ENCODE measurements at regions not wholly inside any gene's neighbourhood (a gene's known extent, or its start where the extent isn't known, plus 50 kb on each side); places are given as distances from the start of the nearest gene placed in this dataset.

DNA sequence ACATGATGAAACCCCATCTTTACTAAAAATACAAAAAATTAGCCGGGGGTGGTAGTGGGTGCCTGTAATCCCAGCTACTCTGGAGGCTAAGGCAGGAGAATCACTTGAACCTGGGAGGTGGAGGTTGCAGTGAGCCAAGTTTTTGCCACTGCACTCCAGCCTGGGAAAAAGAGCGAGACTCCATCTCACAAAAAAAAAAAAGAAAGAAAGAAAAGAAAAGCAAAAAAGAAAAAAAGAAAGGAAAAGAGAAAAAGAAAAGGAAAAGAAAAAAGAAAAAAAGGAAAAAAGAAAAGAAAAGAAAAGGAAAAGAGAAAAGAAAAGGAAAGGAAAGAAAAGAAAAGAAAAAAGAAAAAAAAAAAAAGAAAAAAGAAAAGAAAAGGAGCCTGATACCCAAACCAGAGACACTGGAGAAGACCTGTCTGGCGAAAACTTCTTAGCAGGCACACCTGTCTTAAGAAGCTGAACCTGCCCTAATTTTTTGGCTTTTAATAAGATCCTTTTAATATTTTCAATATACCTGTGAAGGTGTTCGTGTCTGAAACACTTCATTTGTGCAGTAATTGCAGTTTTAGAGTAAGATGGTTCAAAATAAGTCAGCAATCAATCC is 164.7 kb upstream of the IRX2 start:
- TF ChIP-seq POLR2AphosphoS5 (IDR thresholded peaks at IDR 0.05; ENCODE audit: low read depth, low read length) = no peak
- TF ChIP-seq FOSL1 (IDR thresholded peaks at IDR 0.05; ENCODE audit: low read depth) = no peak
- no peak for TF ChIP-seq TCF7L2 (IDR thresholded peaks at IDR 0.05; ENCODE audit: borderline replicate concordance, extremely low read depth, insufficient read depth, insufficient read length)
- TF ChIP-seq, protein P1, sequence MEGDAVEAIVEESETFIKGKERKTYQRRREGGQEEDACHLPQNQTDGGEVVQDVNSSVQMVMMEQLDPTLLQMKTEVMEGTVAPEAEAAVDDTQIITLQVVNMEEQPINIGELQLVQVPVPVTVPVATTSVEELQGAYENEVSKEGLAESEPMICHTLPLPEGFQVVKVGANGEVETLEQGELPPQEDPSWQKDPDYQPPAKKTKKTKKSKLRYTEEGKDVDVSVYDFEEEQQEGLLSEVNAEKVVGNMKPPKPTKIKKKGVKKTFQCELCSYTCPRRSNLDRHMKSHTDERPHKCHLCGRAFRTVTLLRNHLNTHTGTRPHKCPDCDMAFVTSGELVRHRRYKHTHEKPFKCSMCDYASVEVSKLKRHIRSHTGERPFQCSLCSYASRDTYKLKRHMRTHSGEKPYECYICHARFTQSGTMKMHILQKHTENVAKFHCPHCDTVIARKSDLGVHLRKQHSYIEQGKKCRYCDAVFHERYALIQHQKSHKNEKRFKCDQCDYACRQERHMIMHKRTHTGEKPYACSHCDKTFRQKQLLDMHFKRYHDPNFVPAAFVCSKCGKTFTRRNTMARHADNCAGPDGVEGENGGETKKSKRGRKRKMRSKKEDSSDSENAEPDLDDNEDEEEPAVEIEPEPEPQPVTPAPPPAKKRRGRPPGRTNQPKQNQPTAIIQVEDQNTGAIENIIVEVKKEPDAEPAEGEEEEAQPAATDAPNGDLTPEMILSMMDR (IDR thresholded peaks at IDR 0.05 in 2 of 3, conservative IDR thresholded peaks at IDR 0.05 in 1 of 3; ENCODE audit: borderline replicate concordance in 1 of 3, insufficient read depth in 1 of 3, low read depth in 2 of 3, low read length in 2 of 3) = no peak
- TF ChIP-seq EZH2 (IDR thresholded peaks at IDR 0.05) = no peak
- TF ChIP-seq, protein P2, sequence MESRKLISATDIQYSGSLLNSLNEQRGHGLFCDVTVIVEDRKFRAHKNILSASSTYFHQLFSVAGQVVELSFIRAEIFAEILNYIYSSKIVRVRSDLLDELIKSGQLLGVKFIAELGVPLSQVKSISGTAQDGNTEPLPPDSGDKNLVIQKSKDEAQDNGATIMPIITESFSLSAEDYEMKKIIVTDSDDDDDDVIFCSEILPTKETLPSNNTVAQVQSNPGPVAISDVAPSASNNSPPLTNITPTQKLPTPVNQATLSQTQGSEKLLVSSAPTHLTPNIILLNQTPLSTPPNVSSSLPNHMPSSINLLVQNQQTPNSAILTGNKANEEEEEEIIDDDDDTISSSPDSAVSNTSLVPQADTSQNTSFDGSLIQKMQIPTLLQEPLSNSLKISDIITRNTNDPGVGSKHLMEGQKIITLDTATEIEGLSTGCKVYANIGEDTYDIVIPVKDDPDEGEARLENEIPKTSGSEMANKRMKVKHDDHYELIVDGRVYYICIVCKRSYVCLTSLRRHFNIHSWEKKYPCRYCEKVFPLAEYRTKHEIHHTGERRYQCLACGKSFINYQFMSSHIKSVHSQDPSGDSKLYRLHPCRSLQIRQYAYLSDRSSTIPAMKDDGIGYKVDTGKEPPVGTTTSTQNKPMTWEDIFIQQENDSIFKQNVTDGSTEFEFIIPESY (IDR thresholded peaks at IDR 0.05; ENCODE audit: extremely low read depth, insufficient replicate concordance, low read length) = no peak
- no peak for TF ChIP-seq SRF (IDR thresholded peaks at IDR 0.05; ENCODE audit: low read depth)
- TF ChIP-seq ZNF274 (IDR thresholded peaks at IDR 0.05; ENCODE audit: low read depth, low read length) = no peak
- TF ChIP-seq SIN3A (IDR thresholded peaks at IDR 0.05; ENCODE audit: low read depth) = no peak
- TF ChIP-seq JUND (IDR thresholded peaks at IDR 0.05) = no peak
- TF ChIP-seq, protein P3, sequence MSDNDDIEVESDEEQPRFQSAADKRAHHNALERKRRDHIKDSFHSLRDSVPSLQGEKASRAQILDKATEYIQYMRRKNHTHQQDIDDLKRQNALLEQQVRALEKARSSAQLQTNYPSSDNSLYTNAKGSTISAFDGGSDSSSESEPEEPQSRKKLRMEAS (IDR thresholded peaks at IDR 0.05) = no peak
